CD4-positive, alpha-beta T cell (primary cell): ENCODE measurements at regions not wholly inside any gene's neighbourhood (a gene's known extent, or its start where the extent isn't known, plus 50 kb on each side); places are given as distances from the start of the nearest gene placed in this dataset.

Source experiments
- ATAC-seq: fragments of 200-7000 bp; cut with Tn5 transposase; one replicate; pipeline ENCODE4 v1.10.0; 2022; ENCODE audit warnings: mild to moderate bottlenecking; ENCODE audit not compliant: poor library complexity
- CTCF ChIA-PET: fragments of 350-600 bp; sonication (Branson Sonifier 250); formaldehyde crosslinking; loops from one replicate; lab custom pipeline; 2021; ENCODE audit warnings: antibody characterized with exemption, inconsistent platforms; lab: Charles Lee
- POLR2A ChIA-PET: fragments of 350-600 bp; sonication (Branson Sonifier 250); formaldehyde crosslinking; loops from one replicate; lab custom pipeline; 2021; ENCODE audit warnings: antibody characterized with exemption, inconsistent platforms; lab: Charles Lee
- DNase-seq, 14 experiments: peaks; one replicate each; pipeline ENCODE4 v3.0.0-alpha.2; 2013 to 2020; ENCODE audit warnings: mixed read lengths in 2 of 14
- H3K27ac ChIP-seq, 2 donors: one replicate each; pipeline versions ENCODE4 v1.5.1 to v1.7.0; 2013; ENCODE audit warnings: low read length in 2 of 2, low read depth in 1 of 2, mild to moderate bottlenecking in 1 of 2
- H3K27me3 ChIP-seq, 2 experiments: 1 replicate in 1 of 2; 2 replicates in 1 of 2; pipeline versions ENCODE4 v1.6.1 to v1.7.0; 2013; ENCODE audit warnings: low read length in 2 of 2, control low read depth in 1 of 2, mild to moderate bottlenecking in 1 of 2, moderate library complexity in 1 of 2; ENCODE audit not compliant: insufficient read depth in 2 of 2, control insufficient read depth in 1 of 2
- H3K36me3 ChIP-seq: one replicate; pipeline ENCODE4 v1.6.1; 2013; ENCODE audit warnings: low read length, control low read depth; ENCODE audit not compliant: insufficient read depth
- H3K4me1 ChIP-seq: one replicate; pipeline ENCODE4 v1.6.1; 2013; ENCODE audit warnings: low read length, control low read depth; ENCODE audit not compliant: insufficient read depth
- H3K4me3 ChIP-seq: one replicate; pipeline ENCODE4 v1.5.1; 2013; ENCODE audit warnings: mild to moderate bottlenecking, low read length, moderate library complexity
- H3K9me3 ChIP-seq, 2 experiments: 1 replicate in 1 of 2; 2 replicates in 1 of 2; pipeline versions ENCODE4 v1.6.1 to v1.7.0; 2013; ENCODE audit warnings: low read length in 2 of 2, mild to moderate bottlenecking in 2 of 2, control low read depth in 1 of 2, moderate library complexity in 1 of 2; ENCODE audit not compliant: control insufficient read depth in 1 of 2, insufficient read depth in 1 of 2
- H3K27ac Mint-ChIP-seq: one replicate; pipeline ENCODE4 v1.8.0; 2020; ENCODE audit warnings: mixed read lengths
- H3K27me3 Mint-ChIP-seq: one replicate; pipeline ENCODE4 v1.8.0; 2021; ENCODE audit warnings: mixed read lengths
- H3K36me3 Mint-ChIP-seq: one replicate; pipeline ENCODE4 v1.8.0; 2021; ENCODE audit warnings: low read depth, mixed read lengths
- H3K4me1 Mint-ChIP-seq: one replicate; pipeline ENCODE4 v1.8.0; 2021; ENCODE audit warnings: low read depth, mixed read lengths
- H3K4me3 Mint-ChIP-seq: one replicate; pipeline ENCODE4 v1.8.0; 2020; ENCODE audit warnings: mild to moderate bottlenecking, mixed read lengths
- H3K9me3 Mint-ChIP-seq: one replicate; pipeline ENCODE4 v1.8.0; 2020; ENCODE audit warnings: mixed read lengths
- intact Hi-C, 2 experiments: fragments of 100-400 bp; cut with DNase I in 1 of 2; cut with micrococcal nuclease in 1 of 2; formaldehyde crosslinking; loops; one replicate each; pipeline versions ENCODE4 v1.15.1 to v1.9.0; 2023 to 2025; cut with DNase I, micrococcal nuclease
- TF ChIP-seq, protein P1 (sequence below): fragments of 200-600 bp; IDR thresholded peaks from one replicate; pipeline ENCODE4 v1.8.0; 2022; ENCODE audit warnings: antibody characterized with exemption, mild to moderate bottlenecking

DNA sequence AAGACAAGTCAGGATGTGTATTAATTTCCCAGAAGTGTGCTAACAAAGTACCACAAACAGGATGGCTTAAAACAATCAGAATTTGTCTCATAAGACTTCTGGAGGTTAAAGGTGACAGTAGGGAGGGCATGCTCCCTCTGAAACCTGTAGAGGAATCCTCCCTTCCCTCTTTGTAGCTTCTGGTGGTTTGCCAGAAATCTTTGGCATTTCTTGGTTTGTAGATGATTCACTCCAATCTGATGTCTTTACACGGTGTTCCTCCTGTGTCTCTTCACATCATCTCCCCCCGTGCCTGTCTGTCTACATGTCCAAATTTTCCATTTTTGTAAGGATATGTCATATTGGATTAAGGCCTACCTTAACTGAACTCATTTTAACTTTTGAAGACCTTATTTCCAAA lies 471.5 kb downstream of the ZNF608 start:
- H3K27ac ChIP-seq, result no peak overlapping the region
- POLR2A ChIA-PET, result no interaction called here
- TF ChIP-seq, protein P1, sequence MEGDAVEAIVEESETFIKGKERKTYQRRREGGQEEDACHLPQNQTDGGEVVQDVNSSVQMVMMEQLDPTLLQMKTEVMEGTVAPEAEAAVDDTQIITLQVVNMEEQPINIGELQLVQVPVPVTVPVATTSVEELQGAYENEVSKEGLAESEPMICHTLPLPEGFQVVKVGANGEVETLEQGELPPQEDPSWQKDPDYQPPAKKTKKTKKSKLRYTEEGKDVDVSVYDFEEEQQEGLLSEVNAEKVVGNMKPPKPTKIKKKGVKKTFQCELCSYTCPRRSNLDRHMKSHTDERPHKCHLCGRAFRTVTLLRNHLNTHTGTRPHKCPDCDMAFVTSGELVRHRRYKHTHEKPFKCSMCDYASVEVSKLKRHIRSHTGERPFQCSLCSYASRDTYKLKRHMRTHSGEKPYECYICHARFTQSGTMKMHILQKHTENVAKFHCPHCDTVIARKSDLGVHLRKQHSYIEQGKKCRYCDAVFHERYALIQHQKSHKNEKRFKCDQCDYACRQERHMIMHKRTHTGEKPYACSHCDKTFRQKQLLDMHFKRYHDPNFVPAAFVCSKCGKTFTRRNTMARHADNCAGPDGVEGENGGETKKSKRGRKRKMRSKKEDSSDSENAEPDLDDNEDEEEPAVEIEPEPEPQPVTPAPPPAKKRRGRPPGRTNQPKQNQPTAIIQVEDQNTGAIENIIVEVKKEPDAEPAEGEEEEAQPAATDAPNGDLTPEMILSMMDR, result no peak
- Mint-ChIP-seq H3K4me1 (no peaks in the 10 kb centered on the region), H3K4me3 (no peak overlapping the region), H3K36me3 (no peaks in the 10 kb centered on the region), H3K9me3 (no peaks in the 10 kb centered on the region), H3K27me3 (no peaks in the 10 kb centered on the region), H3K27ac (no peak overlapping the region)
- H3K9me3 ChIP-seq, result no peaks in the 10 kb centered on the region
- no peaks in the 10 kb centered on the region for H3K4me1 ChIP-seq
- DNase-seq (no peak), ATAC-seq (no peak)
- intact Hi-C loops, result no loop called here
- no peak overlapping the region for H3K4me3 ChIP-seq
- CTCF ChIA-PET, result no interaction called here
- H3K36me3 ChIP-seq, result no peaks in the 10 kb centered on the region
- H3K27me3 ChIP-seq, result no peaks in the 10 kb centered on the region

- Mint-ChIP-seq H3K36me3 (no peaks in the 10 kb centered on the region), H3K4me3 (no peak overlapping the region), H3K4me1 (no peaks in the 10 kb centered on the region), H3K27ac (no peak overlapping the region), H3K9me3 (no peaks in the 10 kb centered on the region), H3K27me3 (no peaks in the 10 kb centered on the region)
- Histone ChIP-seq H3K9me3 (peaks cover 0 to 4% of the 10 kb centered on the region in 2 experiments), H3K27me3 (no peaks in the 10 kb centered on the region), H3K36me3 (no peaks in the 10 kb centered on the region), H3K4me3 (no peak overlapping the region), H3K4me1 (no peaks in the 10 kb centered on the region), H3K27ac (no peak overlapping the region)
- ChIA-PET POLR2A (no interaction called here), CTCF (no interaction called here)
- DNase-seq, result no peak
- TF ChIP-seq, protein P1, result no peak
- no peak for ATAC-seq
- intact Hi-C loops, result no loop called here
Observed at GRCh38 chr5:124264499-124264898, 481.9 kb downstream of the ZNF608 start.

DNA sequence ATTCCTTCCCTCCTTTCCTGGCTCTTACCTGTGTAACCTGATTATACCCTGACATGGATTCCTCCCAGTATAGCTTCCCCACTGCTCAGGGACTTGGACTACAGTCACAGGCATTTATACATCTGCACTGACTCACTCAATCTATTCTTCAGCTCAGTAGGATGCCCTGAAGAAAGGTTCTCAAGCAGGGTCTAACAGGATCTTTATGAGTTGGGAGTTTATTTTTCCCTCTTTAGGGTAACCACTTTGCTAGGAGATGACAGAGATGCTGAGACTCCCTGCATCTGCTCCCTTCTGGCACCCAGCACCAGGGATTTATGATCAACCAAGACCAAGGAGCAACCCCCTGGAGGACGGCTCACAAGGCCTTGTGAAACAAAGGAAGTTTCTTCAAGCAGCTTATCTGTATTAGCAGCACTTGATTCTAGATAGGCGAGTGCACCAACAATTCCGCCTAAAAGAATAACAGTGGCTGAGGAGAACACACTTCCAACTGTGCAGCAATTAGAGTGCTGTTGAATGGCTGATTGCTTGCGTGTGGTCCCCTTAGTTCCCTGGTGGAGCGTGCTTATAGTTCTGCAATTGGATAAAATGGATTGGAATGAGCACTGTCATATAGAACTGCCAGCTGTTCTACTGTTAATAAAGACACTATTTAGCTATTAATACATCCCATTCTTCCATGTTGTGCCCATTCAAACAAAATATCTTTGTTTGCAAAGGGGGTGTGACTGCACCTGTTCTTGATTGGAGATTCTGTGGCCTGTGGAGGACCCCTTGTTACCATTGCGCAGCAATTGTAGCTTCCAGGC lies 482.6 kb downstream of the ZNF608 start:
- no peaks in the 10 kb centered on the region for H3K36me3 ChIP-seq
- Mint-ChIP-seq H3K4me1 (no peaks in the 10 kb centered on the region), H3K27me3 (no peaks in the 10 kb centered on the region), H3K4me3 (no peak overlapping the region), H3K27ac (no peak overlapping the region), H3K36me3 (no peaks in the 10 kb centered on the region), H3K9me3 (peaks cover 2% of the 10 kb centered on the region)
- no peak overlapping the region for H3K27ac ChIP-seq
- POLR2A ChIA-PET, result no interaction called here
- no peaks in the 10 kb centered on the region for H3K27me3 ChIP-seq
- DNase-seq (no peak), ATAC-seq (no peak)
- TF ChIP-seq, protein P1, result no peak
- CTCF ChIA-PET, result no interaction called here
- peaks cover 0 to 4% of the 10 kb centered on the region in 2 experiments for H3K9me3 ChIP-seq
- intact Hi-C loops, result no loop called here
- no peaks in the 10 kb centered on the region for H3K4me1 ChIP-seq
- H3K4me3 ChIP-seq, result no peak overlapping the region
